CD4-positive, alpha-beta T cell (primary cell): ENCODE measurements at regions not wholly inside any gene's neighbourhood (a gene's known extent, or its start where the extent isn't known, plus 50 kb on each side); places are given as distances from the start of the nearest gene placed in this dataset.

Experiments used
- ATAC-seq: fragments of 200-7000 bp; cut with Tn5 transposase; one replicate; pipeline ENCODE4 v1.10.0; 2022; ENCODE audit warnings: mild to moderate bottlenecking; ENCODE audit not compliant: poor library complexity
- CTCF ChIA-PET: fragments of 350-600 bp; sonication (Branson Sonifier 250); formaldehyde crosslinking; loops from one replicate; lab custom pipeline; 2021; ENCODE audit warnings: antibody characterized with exemption, inconsistent platforms; lab: Charles Lee
- POLR2A ChIA-PET: fragments of 350-600 bp; sonication (Branson Sonifier 250); formaldehyde crosslinking; loops from one replicate; lab custom pipeline; 2021; ENCODE audit warnings: antibody characterized with exemption, inconsistent platforms; lab: Charles Lee
- DNase-seq, 14 experiments: peaks; one replicate each; pipeline ENCODE4 v3.0.0-alpha.2; 2013 to 2020; ENCODE audit warnings: mixed read lengths in 2 of 14
- H3K27ac ChIP-seq, 2 donors: one replicate each; pipeline versions ENCODE4 v1.5.1 to v1.7.0; 2013; ENCODE audit warnings: low read length in 2 of 2, low read depth in 1 of 2, mild to moderate bottlenecking in 1 of 2
- H3K27me3 ChIP-seq, 2 experiments: 1 replicate in 1 of 2; 2 replicates in 1 of 2; pipeline versions ENCODE4 v1.6.1 to v1.7.0; 2013; ENCODE audit warnings: low read length in 2 of 2, control low read depth in 1 of 2, mild to moderate bottlenecking in 1 of 2, moderate library complexity in 1 of 2; ENCODE audit not compliant: insufficient read depth in 2 of 2, control insufficient read depth in 1 of 2
- H3K36me3 ChIP-seq: one replicate; pipeline ENCODE4 v1.6.1; 2013; ENCODE audit warnings: low read length, control low read depth; ENCODE audit not compliant: insufficient read depth
- H3K4me1 ChIP-seq: one replicate; pipeline ENCODE4 v1.6.1; 2013; ENCODE audit warnings: low read length, control low read depth; ENCODE audit not compliant: insufficient read depth
- H3K4me3 ChIP-seq: one replicate; pipeline ENCODE4 v1.5.1; 2013; ENCODE audit warnings: mild to moderate bottlenecking, low read length, moderate library complexity
- H3K9me3 ChIP-seq, 2 experiments: 1 replicate in 1 of 2; 2 replicates in 1 of 2; pipeline versions ENCODE4 v1.6.1 to v1.7.0; 2013; ENCODE audit warnings: low read length in 2 of 2, mild to moderate bottlenecking in 2 of 2, control low read depth in 1 of 2, moderate library complexity in 1 of 2; ENCODE audit not compliant: control insufficient read depth in 1 of 2, insufficient read depth in 1 of 2
- H3K27ac Mint-ChIP-seq: one replicate; pipeline ENCODE4 v1.8.0; 2020; ENCODE audit warnings: mixed read lengths
- H3K27me3 Mint-ChIP-seq: one replicate; pipeline ENCODE4 v1.8.0; 2021; ENCODE audit warnings: mixed read lengths
- H3K36me3 Mint-ChIP-seq: one replicate; pipeline ENCODE4 v1.8.0; 2021; ENCODE audit warnings: low read depth, mixed read lengths
- H3K4me1 Mint-ChIP-seq: one replicate; pipeline ENCODE4 v1.8.0; 2021; ENCODE audit warnings: low read depth, mixed read lengths
- H3K4me3 Mint-ChIP-seq: one replicate; pipeline ENCODE4 v1.8.0; 2020; ENCODE audit warnings: mild to moderate bottlenecking, mixed read lengths
- H3K9me3 Mint-ChIP-seq: one replicate; pipeline ENCODE4 v1.8.0; 2020; ENCODE audit warnings: mixed read lengths
- intact Hi-C, 2 experiments: fragments of 100-400 bp; cut with DNase I in 1 of 2; cut with micrococcal nuclease in 1 of 2; formaldehyde crosslinking; loops; one replicate each; pipeline versions ENCODE4 v1.15.1 to v1.9.0; 2023 to 2025; cut with DNase I, micrococcal nuclease
- TF ChIP-seq, protein P1 (sequence below): fragments of 200-600 bp; IDR thresholded peaks from one replicate; pipeline ENCODE4 v1.8.0; 2022; ENCODE audit warnings: antibody characterized with exemption, mild to moderate bottlenecking

DNA sequence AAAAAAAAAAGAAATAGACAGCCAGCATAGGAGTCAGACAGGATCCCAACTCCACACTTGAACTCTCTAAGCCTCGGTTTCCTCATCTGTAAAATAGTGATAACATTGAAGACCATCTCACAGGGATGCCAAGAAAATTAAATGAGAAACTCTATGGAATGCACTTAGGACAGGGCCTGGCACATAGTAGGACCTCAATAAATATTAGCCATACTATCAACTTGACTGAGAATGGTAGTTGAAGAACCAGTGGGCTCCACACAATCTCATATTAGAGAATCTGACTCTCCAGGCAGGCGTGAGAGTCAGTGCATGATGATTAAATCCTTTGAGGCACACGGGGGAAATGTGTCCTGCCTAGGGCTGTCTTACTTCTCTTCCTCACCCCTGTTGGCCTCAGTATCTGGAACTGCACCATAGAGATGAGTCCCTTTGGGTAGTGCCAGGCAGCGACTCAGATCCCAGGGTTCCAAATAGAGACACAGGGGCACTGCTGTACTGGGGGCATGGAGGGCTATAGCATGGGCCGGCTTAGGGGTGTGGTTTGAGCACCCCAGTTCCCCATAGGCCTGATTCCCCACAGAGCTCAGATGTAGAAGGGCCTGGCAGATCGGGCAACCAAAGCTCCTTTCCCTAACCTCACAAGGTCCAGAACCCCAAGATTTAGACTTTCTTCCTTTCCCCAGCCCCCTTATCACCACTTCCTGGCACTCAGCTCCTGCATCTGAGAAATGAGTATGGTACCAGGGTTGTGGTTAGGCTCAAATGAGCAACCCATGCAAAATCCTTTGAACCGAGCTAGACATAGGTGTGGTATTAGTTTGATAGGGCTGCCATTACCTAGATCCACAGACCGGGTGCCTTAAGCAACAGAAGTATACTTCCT lies 51.3 kb upstream of the CAB39 start:
- peak in 9 of 14 experiments; percentile 17 to 84 (median 54) for DNase-seq
- Mint-ChIP-seq H3K4me3 (peak overlapping the region; percentile 49), H3K27ac (peak overlapping the region; percentile 90), H3K27me3 (no peaks in the 10 kb centered on the region), H3K4me1 (peaks cover 92% of the 10 kb centered on the region), H3K9me3 (no peaks in the 10 kb centered on the region), H3K36me3 (no peaks in the 10 kb centered on the region)
- TF ChIP-seq, protein P1, sequence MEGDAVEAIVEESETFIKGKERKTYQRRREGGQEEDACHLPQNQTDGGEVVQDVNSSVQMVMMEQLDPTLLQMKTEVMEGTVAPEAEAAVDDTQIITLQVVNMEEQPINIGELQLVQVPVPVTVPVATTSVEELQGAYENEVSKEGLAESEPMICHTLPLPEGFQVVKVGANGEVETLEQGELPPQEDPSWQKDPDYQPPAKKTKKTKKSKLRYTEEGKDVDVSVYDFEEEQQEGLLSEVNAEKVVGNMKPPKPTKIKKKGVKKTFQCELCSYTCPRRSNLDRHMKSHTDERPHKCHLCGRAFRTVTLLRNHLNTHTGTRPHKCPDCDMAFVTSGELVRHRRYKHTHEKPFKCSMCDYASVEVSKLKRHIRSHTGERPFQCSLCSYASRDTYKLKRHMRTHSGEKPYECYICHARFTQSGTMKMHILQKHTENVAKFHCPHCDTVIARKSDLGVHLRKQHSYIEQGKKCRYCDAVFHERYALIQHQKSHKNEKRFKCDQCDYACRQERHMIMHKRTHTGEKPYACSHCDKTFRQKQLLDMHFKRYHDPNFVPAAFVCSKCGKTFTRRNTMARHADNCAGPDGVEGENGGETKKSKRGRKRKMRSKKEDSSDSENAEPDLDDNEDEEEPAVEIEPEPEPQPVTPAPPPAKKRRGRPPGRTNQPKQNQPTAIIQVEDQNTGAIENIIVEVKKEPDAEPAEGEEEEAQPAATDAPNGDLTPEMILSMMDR, result no peak
- Histone ChIP-seq H3K4me1 (peaks cover 97% of the 10 kb centered on the region), H3K36me3 (no peaks in the 10 kb centered on the region), H3K9me3 (no peaks in the 10 kb centered on the region), H3K27me3 (no peaks in the 10 kb centered on the region), H3K4me3 (no peak overlapping the region), H3K27ac (peak overlapping the region; percentile 42 to 55)
- ChIA-PET CTCF (no interaction called here), POLR2A (interaction anchor here (0.5 to 4.2 kb wide), 24 partner anchors 7 to 441 kb away, joined by 3 to 43 read pairs (median 3); partner anchors contain the start of genes CAB39, SP100, SP110 and SP140)
- intact Hi-C loops, result loop anchor here (5.0 kb wide), 3 partner anchors 51 to 136 kb away; partner anchors contain the start of gene CAB39 (in 2 of the 2)
- peak; percentile 73 for ATAC-seq
